Stromal cell of bone marrow (primary cell): ENCODE measurements at regions not wholly inside any gene's neighbourhood (a gene's known extent, or its start where the extent isn't known, plus 50 kb on each side); places are given as distances from the start of the nearest gene placed in this dataset.

ENCODE experiments used
- DNase-seq: peaks from one replicate; pipeline ENCODE4 v3.0.0-alpha.2; 2012; ENCODE audit warnings: low read depth

- no peak for DNase-seq
These were observed 112.8 kb upstream of the LPP start for GRCh38 chr3:188041193-188041592.

GRCh38 chr3:188041895-188042294, 112.1 kb upstream of the LPP start:
- DNase-seq = no peak

DNA sequence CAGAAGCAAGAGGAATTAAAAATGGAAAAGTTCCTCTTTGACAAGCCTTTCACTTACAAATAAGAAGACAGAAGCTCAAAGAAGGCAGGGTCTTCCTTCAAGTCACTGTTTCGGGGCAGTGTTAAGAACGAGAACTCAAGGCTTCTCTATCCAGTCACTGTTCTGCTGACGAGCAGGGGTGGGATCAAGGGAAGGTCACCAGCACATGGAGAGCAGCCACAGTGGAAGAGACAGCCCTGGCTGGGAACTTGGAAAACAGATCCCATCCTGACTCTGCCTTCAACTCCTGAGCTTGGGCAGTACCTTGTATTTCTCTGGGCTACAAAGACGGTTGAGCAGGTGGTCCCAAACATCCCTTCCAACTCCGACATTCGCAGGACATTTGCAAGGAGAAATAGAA, 111.5 kb upstream of the LPP start:
- DNase-seq = no peak

- no peak for DNase-seq
These were observed 110.1 kb upstream of the LPP start for GRCh38 chr3:188043891-188044290.

- no peak for DNase-seq
These were observed 107.3 kb upstream of the LPP start for GRCh38 chr3:188046561-188047211.

DNA sequence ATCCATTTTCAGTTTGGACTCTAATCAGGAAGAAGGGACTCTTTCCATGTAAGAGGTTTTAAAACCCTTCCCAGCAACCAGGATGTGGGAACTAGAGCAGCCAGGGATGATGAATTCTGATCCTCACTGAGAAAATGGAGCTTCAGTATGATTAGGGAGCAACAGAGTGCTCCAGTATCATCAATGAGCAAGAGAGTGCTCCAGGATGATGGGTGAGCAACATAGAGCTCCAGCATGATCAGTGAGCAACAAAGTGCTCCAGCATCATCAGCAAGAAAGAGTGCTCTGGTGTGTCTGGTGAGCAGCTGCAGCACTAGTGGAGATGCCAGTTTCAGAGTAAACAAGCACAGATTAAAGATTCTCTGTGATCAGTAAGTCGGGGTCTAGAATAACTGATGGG, 106.4 kb upstream of the LPP start:
- DNase-seq = no peak

GRCh38 chr3:188049606-188050530, 104.1 kb upstream of the LPP start:
- DNase-seq = no peak

DNA sequence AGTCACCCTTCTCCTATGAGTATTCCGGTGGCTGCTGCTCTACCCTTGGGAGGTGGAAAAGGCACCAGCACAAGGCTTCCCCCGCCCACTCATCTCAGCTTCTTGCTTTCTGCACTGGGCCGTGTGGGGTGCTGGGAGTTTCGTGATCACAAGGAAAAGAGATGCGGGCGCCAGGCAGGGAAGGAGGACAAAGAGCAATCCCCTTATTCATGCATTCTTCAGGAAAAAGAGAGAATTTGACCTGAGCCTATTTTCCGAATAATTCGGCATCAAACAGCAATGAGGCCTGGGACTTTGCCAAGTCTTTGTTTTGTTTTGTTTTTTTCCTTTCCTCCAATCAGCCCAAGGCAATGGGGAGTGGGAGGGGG, 102.2 kb upstream of the LPP start:
- DNase-seq = no peak

- DNase-seq = no peak
These were observed 101.6 kb upstream of the LPP start for GRCh38 chr3:188052169-188053035.

- DNase-seq = no peak
These were observed 101.0 kb upstream of the LPP start for GRCh38 chr3:188053036-188053340.

GRCh38 chr3:188053710-188054380, 100.1 kb upstream of the LPP start:
- no peak for DNase-seq

- no peak for DNase-seq
These were observed 99.4 kb upstream of the LPP start for GRCh38 chr3:188054541-188054940.

DNA sequence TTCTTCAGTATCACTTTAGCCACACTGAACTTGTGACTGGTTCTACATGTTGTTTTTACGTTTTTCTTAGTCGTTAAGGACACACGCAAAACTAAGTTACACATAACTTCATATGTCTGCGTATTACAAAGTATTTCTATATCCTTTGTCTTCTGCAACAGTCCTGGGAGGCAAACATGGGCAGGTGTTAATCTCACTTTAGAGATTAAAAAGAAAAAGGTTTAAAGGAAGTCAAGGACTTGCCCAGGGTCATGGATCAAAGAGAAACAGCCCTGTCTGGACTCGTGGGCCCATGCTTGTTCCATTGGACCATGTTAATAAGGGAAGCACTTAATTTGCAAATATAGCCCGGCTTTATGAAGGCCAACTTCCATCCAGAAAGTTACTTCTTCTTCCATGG, 98.6 kb upstream of the LPP start:
- no peak for DNase-seq

DNA sequence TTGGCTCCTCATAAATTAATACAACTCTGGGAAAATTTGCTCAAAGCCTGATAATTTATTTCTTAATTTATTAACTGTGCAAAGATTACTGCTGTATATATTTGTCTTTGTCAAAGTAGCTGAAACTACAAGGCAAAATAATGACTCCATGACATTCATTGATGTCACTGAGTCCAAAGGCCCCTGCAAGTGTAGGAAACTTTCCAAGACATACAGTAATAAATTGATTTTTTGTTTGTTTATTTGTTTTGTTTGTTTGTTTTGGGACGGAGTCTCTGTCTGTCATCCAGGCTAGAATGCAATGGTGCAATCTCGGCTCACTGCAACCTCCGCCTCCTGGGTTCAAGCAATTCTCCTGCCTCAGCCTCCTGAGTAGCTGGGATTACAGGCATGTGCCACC, 96.8 kb upstream of the LPP start:
- DNase-seq = no peak

GRCh38 chr3:188058569-188059184, 95.3 kb upstream of the LPP start:
- DNase-seq = no peak

DNA sequence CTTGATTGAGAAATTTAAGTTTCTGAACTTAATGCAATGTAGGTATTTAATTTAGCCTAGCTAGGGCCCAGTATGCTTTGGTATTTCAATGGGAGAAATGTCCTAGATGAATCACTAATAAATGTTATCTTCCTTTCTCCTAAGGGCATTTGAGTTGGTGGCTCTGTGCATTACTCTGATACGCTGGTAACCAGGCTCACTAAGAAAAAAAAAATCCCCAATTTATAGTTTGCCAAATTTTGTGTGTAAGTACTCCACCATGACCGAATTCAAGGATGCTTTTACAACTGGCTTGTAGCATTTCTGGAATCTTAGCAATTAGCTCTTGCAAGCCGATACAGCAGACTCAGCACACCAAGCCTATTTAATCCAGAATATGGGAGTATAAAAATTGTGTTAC, 94.6 kb upstream of the LPP start:
- DNase-seq = no peak

DNA sequence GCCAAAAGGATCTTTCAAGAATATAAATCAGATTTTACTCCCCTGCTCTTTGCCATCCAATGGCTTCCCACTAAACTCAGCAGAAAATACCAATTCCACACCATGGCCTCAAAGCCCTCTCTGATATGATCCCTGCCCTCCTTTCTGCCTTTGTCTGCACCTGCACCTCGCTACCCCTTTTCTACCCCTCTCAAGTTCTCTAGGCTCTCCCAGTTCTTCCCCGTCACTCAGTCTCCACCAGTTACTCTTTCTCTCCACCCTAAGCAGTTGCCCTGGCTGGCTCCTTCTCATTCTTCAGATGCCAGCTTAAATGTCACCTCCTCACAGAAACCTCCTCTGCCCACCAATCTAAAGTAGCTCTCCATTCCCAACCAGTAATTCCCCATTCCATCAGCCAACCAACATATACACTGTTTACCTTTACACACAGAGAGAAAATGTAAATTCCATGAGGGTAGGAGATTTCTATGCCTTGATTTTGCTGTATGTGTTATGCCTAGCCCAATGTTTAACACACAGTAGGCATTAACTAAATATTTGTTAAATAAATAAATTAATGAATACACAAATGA, 93.6 kb upstream of the LPP start:
- no peak for DNase-seq

DNA sequence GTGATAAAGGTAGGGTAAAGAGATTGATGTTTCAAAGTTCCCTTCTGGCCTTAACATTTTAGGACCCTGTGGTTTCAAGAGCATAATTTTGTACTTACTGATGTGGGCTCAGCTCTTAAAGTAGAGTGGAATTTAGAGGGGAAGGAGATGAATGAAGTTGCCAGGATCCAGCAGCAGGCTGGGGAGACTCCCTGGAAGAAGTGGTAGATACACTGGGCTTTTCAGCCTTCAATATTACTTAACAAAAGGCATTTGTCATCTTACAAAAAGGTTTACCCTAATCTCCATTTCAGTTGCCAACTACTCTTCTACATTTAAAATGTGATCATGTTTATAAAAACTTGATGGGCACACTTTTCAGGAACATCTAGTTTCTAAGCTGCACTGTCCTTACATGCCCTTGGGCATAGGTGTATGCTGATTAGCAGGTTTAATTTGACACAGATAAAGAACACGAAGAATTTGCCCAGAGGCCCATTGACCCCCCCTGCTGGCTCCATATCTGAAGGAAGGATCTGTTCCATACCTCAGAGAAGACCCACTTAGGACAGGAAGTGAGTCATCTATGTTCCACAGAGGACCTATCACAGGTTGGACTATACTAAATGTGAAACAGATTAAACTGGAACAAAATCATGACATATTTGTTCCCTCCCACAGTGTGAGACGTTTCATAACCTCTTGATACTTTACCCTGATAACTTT, 93.0 kb upstream of the LPP start:
- no peak for DNase-seq

- DNase-seq = no peak
These were observed 91.7 kb upstream of the LPP start for GRCh38 chr3:188062216-188062615.

GRCh38 chr3:188064831-188065493, 89.0 kb upstream of the LPP start:
- DNase-seq = no peak
